Ectodermal cell (in vitro differentiated cells): ENCODE measurements at regions not wholly inside any gene's neighbourhood (a gene's known extent, or its start where the extent isn't known, plus 50 kb on each side); places are given as distances from the start of the nearest gene placed in this dataset.

Source experiments
- H3K27ac ChIP-seq: 2 replicates; pipeline ENCODE4 v1.7.0; 2013; ENCODE audit warnings: mild to moderate bottlenecking, low read depth, low read length; ENCODE audit not compliant: insufficient read depth, poor library complexity, severe bottlenecking
- H3K27me3 ChIP-seq: 2 replicates; pipeline ENCODE4 v1.7.0; 2013; ENCODE audit warnings: mild to moderate bottlenecking, low read length; ENCODE audit not compliant: insufficient read depth, control insufficient read depth, poor library complexity, severe bottlenecking
- H3K36me3 ChIP-seq: one replicate; pipeline ENCODE4 v1.7.0; 2013; ENCODE audit warnings: low read length; ENCODE audit not compliant: control insufficient read depth, insufficient read depth
- H3K4me1 ChIP-seq: one replicate; pipeline ENCODE4 v1.7.0; 2013; ENCODE audit warnings: low read length; ENCODE audit not compliant: control insufficient read depth, insufficient read depth
- H3K4me3 ChIP-seq: 2 replicates; pipeline ENCODE4 v1.7.0; 2013; ENCODE audit warnings: low read depth, low read length, control low read depth; ENCODE audit not compliant: insufficient read depth
- H3K9me3 ChIP-seq: 2 replicates; pipeline ENCODE4 v1.7.0; 2013; ENCODE audit warnings: mild to moderate bottlenecking, low read length, moderate library complexity; ENCODE audit not compliant: control insufficient read depth
- WGBS, 2 experiments: methylation state at CpG; one replicate each; pipeline ENCODE4 v1.1.7; 2013; ENCODE audit warnings: missing lambda C conversion rate in 2 of 2; 5-methylcytosine and 5-hydroxymethylcytosine counted together

- H3K36me3 ChIP-seq, result no peaks in the 10 kb centered on the region
- WGBS, 2 experiments, result 87 to 96% methylated on average over 2 to 3 of the region's 4 CpGs
- no peak overlapping the region for H3K27ac ChIP-seq
- no peaks in the 10 kb centered on the region for H3K4me1 ChIP-seq
- H3K9me3 ChIP-seq, result no peaks in the 10 kb centered on the region
- H3K4me3 ChIP-seq, result no peak overlapping the region
- no peaks in the 10 kb centered on the region for H3K27me3 ChIP-seq
Observed at GRCh38 chr3:81003817-81004216, 757.6 kb downstream of the GBE1 start.

- Histone ChIP-seq H3K9me3 (no peaks in the 10 kb centered on the region), H3K27me3 (no peaks in the 10 kb centered on the region), H3K27ac (no peak overlapping the region), H3K4me1 (no peaks in the 10 kb centered on the region), H3K36me3 (no peaks in the 10 kb centered on the region), H3K4me3 (no peak overlapping the region)
- 43 to 50% methylated on average over 1 of the region's 1 CpG for WGBS, 2 experiments
Observed at GRCh38 chr3:81003008-81003645, 758.3 kb downstream of the GBE1 start.

GRCh38 chr3:80999481-80999880 lies 762.0 kb downstream of the GBE1 start:
- H3K27ac ChIP-seq, result no peak overlapping the region
- no peaks in the 10 kb centered on the region for H3K36me3 ChIP-seq
- no peaks in the 10 kb centered on the region for H3K27me3 ChIP-seq
- no peak overlapping the region for H3K4me3 ChIP-seq
- 91 to 100% methylated on average over 1 of the region's 1 CpG for WGBS, 2 experiments
- H3K9me3 ChIP-seq, result no peaks in the 10 kb centered on the region
- H3K4me1 ChIP-seq, result no peaks in the 10 kb centered on the region

GRCh38 chr3:80998022-80998421 lies 763.4 kb downstream of the GBE1 start:
- Histone ChIP-seq H3K4me1 (no peaks in the 10 kb centered on the region), H3K27me3 (no peaks in the 10 kb centered on the region), H3K36me3 (no peaks in the 10 kb centered on the region), H3K9me3 (no peaks in the 10 kb centered on the region), H3K27ac (no peak overlapping the region), H3K4me3 (no peak overlapping the region)
- 82 to 100% methylated on average over 2 of the region's 2 CpGs for WGBS, 2 experiments

- Histone ChIP-seq H3K4me1 (no peaks in the 10 kb centered on the region), H3K27me3 (no peaks in the 10 kb centered on the region), H3K36me3 (no peaks in the 10 kb centered on the region), H3K27ac (no peak overlapping the region), H3K4me3 (no peak overlapping the region), H3K9me3 (no peaks in the 10 kb centered on the region)
- 92 to 93% methylated on average over 3 of the region's 3 CpGs for WGBS, 2 experiments
Observed at GRCh38 chr3:80997622-80998021, 763.8 kb downstream of the GBE1 start.

- Histone ChIP-seq H3K27me3 (no peaks in the 10 kb centered on the region), H3K36me3 (no peaks in the 10 kb centered on the region), H3K4me1 (no peaks in the 10 kb centered on the region), H3K9me3 (no peaks in the 10 kb centered on the region), H3K4me3 (no peak overlapping the region), H3K27ac (no peak overlapping the region)
- WGBS, 2 experiments, result 93 to 98% methylated on average over 2 of the region's 2 CpGs
Observed at GRCh38 chr3:80994767-80995166, 766.7 kb downstream of the GBE1 start.

- Histone ChIP-seq H3K9me3 (no peaks in the 10 kb centered on the region), H3K4me1 (no peaks in the 10 kb centered on the region), H3K27ac (no peak overlapping the region), H3K36me3 (no peaks in the 10 kb centered on the region), H3K27me3 (no peaks in the 10 kb centered on the region), H3K4me3 (no peak overlapping the region)
- 94 to 100% methylated on average over 2 of the region's 3 CpGs for WGBS, 2 experiments
Observed at GRCh38 chr3:80994085-80994665, 767.3 kb downstream of the GBE1 start.

- Histone ChIP-seq H3K4me1 (no peaks in the 10 kb centered on the region), H3K4me3 (no peak overlapping the region), H3K27ac (no peak overlapping the region), H3K9me3 (no peaks in the 10 kb centered on the region), H3K36me3 (no peaks in the 10 kb centered on the region), H3K27me3 (no peaks in the 10 kb centered on the region)
- WGBS, 2 experiments, result 97 to 100% methylated on average over 1 to 2 of the region's 2 CpGs
Observed at GRCh38 chr3:80993241-80993945, 768.1 kb downstream of the GBE1 start.

GRCh38 chr3:80983753-80984152 lies 777.7 kb downstream of the GBE1 start:
- Histone ChIP-seq H3K4me1 (no peaks in the 10 kb centered on the region), H3K9me3 (no peaks in the 10 kb centered on the region), H3K27ac (no peak overlapping the region), H3K4me3 (no peak overlapping the region), H3K27me3 (no peaks in the 10 kb centered on the region), H3K36me3 (no peaks in the 10 kb centered on the region)
- 83 to 86% methylated on average over 2 to 3 of the region's 3 CpGs for WGBS, 2 experiments

GRCh38 chr3:80978216-80978969 lies 783.1 kb downstream of the GBE1 start:
- no peak overlapping the region for H3K4me3 ChIP-seq
- 93 to 95% methylated on average over 4 of the region's 4 CpGs for WGBS, 2 experiments

More at GRCh38 chr3:80978216-80978969, 783.1 kb downstream of the GBE1 start:
- Histone ChIP-seq H3K27ac (no peak overlapping the region), H3K9me3 (no peaks in the 10 kb centered on the region), H3K4me1 (no peaks in the 10 kb centered on the region), H3K27me3 (no peaks in the 10 kb centered on the region), H3K36me3 (no peaks in the 10 kb centered on the region)
